GM12878 (cell line): ENCODE measurements at regions not wholly inside any gene's neighbourhood (a gene's known extent, or its start where the extent isn't known, plus 50 kb on each side); places are given as distances from the start of the nearest gene placed in this dataset.

Experiments
- ATAC-seq: fragments of 200-7000 bp; cut with Tn5 transposase; 3 replicates; pipeline ENCODE4 v1.9.1; 2020; ENCODE audit warnings: mild to moderate bottlenecking, moderate library complexity
- BruUV-seq: library from RNA; stranded (reverse); fragments of 400-500 nt; replicated peaks from 2 replicates; lab custom pipeline; 2021; lab: Mats Ljungman, UMichigan
- CTCF ChIA-PET: fragments of 300-600 bp; sonication (Branson Sonifier 250); formaldehyde crosslinking; extraction: SDS; loops from one replicate; lab custom pipeline; 2021; ENCODE audit warnings: inconsistent platforms; lab: Yijun Ruan, JAX
- POLR2A ChIA-PET: fragments of 350-600 bp; formaldehyde crosslinking; extraction: SDS; loops from one replicate; lab custom pipeline; 2021; ENCODE audit warnings: inconsistent platforms; lab: Charles Lee
- RAD21 ChIA-PET: fragments of 300-600 bp; sonication (Branson Sonifier 250); formaldehyde crosslinking; loops from one replicate; lab custom pipeline; 2023; ENCODE audit warnings: antibody characterized with exemption; ENCODE audit not compliant: unreplicated experiment; lab: Charles Lee
- SMC1A ChIA-PET: fragments of 300-600 bp; sonication (Branson Sonifier 250); formaldehyde crosslinking; loops from one replicate; lab custom pipeline; 2023; ENCODE audit not compliant: unreplicated experiment, uncharacterized antibody; lab: Charles Lee
- DNase-seq: peaks from one replicate; pipeline ENCODE4 v3.0.0-alpha.2; 2011; ENCODE audit warnings: low read depth, low spot score
- FAIRE-seq: peaks from 3 replicates; lab custom pipeline; 2011; peaks lifted over from hg19 to GRCh38; lab: Jason Lieb, UNC
- H2AFZ ChIP-seq: 2 replicates; pipeline ENCODE4 v1.6.0; 2011; ENCODE audit warnings: low read depth, low read length, control low read depth; ENCODE audit not compliant: control insufficient read depth
- H3K27ac ChIP-seq: 2 replicates; pipeline ENCODE4 v1.5.1; 2011; ENCODE audit warnings: control low read depth; ENCODE audit not compliant: control insufficient read depth, insufficient read depth
- H3K27me3 ChIP-seq, 2 experiments: replicated peaks in 1 of 2; 2 replicates each; pipeline versions ENCODE4 v1.6.0 to v1.6.1; 2011; ENCODE audit warnings: low read length in 1 of 2; ENCODE audit not compliant: control insufficient read depth in 2 of 2, insufficient read depth in 2 of 2
- H3K36me3 ChIP-seq, 2 experiments: 2 replicates each; pipeline ENCODE4 v1.5.1; 2011; ENCODE audit warnings: low read length in 1 of 2; ENCODE audit not compliant: control insufficient read depth in 2 of 2, insufficient read depth in 2 of 2
- H3K4me1 ChIP-seq: 2 replicates; pipeline ENCODE4 v1.6.1; 2011; ENCODE audit warnings: mild to moderate bottlenecking, low read length, moderate library complexity, mixed read lengths; ENCODE audit not compliant: control insufficient read depth, insufficient read depth
- H3K4me2 ChIP-seq: 2 replicates; pipeline ENCODE4 v1.6.0; 2011; ENCODE audit warnings: control low read depth; ENCODE audit not compliant: control insufficient read depth, insufficient read depth
- H3K4me3 ChIP-seq: fragments of 200-600 bp; sonication (generic); 2 replicates; pipeline ENCODE4 v1.5.1; 2016
- H3K79me2 ChIP-seq: 2 replicates; pipeline ENCODE4 v1.6.0; 2011; ENCODE audit warnings: low read length; ENCODE audit not compliant: control insufficient read depth, insufficient read depth
- H3K9ac ChIP-seq: 2 replicates; pipeline ENCODE4 v1.8.0; 2011; ENCODE audit warnings: low read length, control low read depth, mixed read lengths; ENCODE audit not compliant: control insufficient read depth, insufficient read depth
- H3K9me3 ChIP-seq: replicated peaks from 3 replicates; pipeline ENCODE4 v1.5.1; 2011; ENCODE audit warnings: mild to moderate bottlenecking, low read length; ENCODE audit not compliant: control insufficient read depth, insufficient read depth
- H4K20me1 ChIP-seq: 2 replicates; pipeline ENCODE4 v1.6.0; 2011; ENCODE audit not compliant: control insufficient read depth, insufficient read depth
- CHD2 ChIP-seq: IDR thresholded peaks from 2 replicates; pipeline ENCODE4 v1.6.1; 2011; ENCODE audit warnings: low read depth, low read length, improper control_type of control experiment, borderline replicate concordance
- FOS ChIP-seq: IDR thresholded peaks from 3 replicates; pipeline ENCODE4 v1.6.1; 2011; ENCODE audit warnings: borderline replicate concordance; ENCODE audit not compliant: insufficient read length; ENCODE audit errors: extremely low read depth
- HDAC6 ChIP-seq: fragments of 200-600 bp; sonication (generic); IDR thresholded peaks from one replicate; pipeline ENCODE4 v1.8.0; 2017; ENCODE audit warnings: antibody characterized with exemption; ENCODE audit not compliant: unreplicated experiment
- PAX5 ChIP-seq: IDR thresholded peaks from 2 replicates; pipeline ENCODE4 v1.6.1; 2011; ENCODE audit warnings: low read depth, low read length, borderline replicate concordance
- PRDM15 ChIP-seq: fragments of 450-650 bp; formaldehyde crosslinking; IDR thresholded peaks from 2 replicates; pipeline ENCODE4 v1.4.0; 2020; ENCODE audit warnings: mild to moderate bottlenecking, moderate library complexity
- TCF3 ChIP-seq: IDR thresholded peaks from 2 replicates; pipeline ENCODE4 v1.6.1; 2012; ENCODE audit warnings: low read depth, mild to moderate bottlenecking, low read length, borderline replicate concordance; ENCODE audit not compliant: insufficient read depth
- WRNIP1 ChIP-seq: IDR thresholded peaks from 2 replicates; pipeline ENCODE4 v1.6.1; 2011; ENCODE audit warnings: low read depth, low read length, improper control_type of control experiment, borderline replicate concordance
- ZBTB40 ChIP-seq: fragments of 450-650 bp; IDR thresholded peaks from 2 replicates; pipeline ENCODE4 v1.6.1; 2016; ENCODE audit warnings: mild to moderate bottlenecking, moderate library complexity, borderline replicate concordance
- WGBS: methylation state at CpG from one replicate; pipeline ENCODE4 v1.1.6; 2016; ENCODE audit warnings: low lambda C conversion rate; ENCODE audit not compliant: insufficient replicate concordance, insufficient coverage; ENCODE audit errors: missing lambda C conversion rate; 5-methylcytosine and 5-hydroxymethylcytosine counted together
- in situ Hi-C: fragments of 300-500 bp; cut with MboI; formaldehyde crosslinking; loops from 9 replicates; pipeline ENCODE4 v1.14.3; 2018; ENCODE audit warnings: mixed read lengths
- intact Hi-C: fragments of 100-400 bp; cut with micrococcal nuclease; formaldehyde crosslinking; loops from one replicate; pipeline ENCODE4 v1.14.2; 2022; ENCODE audit not compliant: unreplicated experiment
- TF ChIP-seq, protein P1 (sequence below): fragments of 450-650 bp; IDR thresholded peaks from 2 replicates; pipeline ENCODE4 v1.6.1; 2017; ENCODE audit warnings: mild to moderate bottlenecking, moderate library complexity

DNA sequence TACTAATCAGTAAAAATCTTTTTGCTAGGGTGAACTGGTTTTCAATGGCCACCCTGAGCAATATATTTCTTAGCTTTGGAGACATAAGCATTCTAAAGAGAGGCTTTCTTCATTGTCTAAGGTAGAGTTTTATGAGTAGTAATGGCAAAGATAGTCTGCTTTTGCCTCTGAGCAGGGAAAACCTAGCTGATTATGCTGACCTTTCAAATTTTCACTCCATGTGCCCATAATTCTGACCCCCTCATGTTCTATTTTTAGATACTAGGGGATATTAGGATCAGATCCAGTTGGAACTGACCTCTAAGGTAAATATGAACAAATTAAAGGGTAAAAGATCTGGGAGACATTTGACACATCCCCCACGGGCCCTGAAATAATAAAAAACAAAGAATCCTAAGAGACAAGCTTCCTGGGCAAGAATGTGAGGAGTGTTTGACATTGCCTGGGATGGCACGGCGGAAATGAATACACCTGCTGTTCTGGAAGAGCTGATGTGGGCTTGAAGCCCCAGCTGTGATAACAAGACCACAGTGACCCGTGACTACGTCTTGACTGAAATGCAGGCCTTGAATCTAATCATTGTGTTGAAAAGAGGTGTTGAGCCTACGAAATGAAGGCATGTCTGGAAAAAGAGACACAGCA, 392.1 kb upstream of the FRG1 start:
- H3K79me2 ChIP-seq, result no peaks in the 10 kb centered on the region
- H3K4me1 ChIP-seq, result no peaks in the 10 kb centered on the region
- no peak for DNase-seq
- in situ Hi-C loops (no loop called here), intact Hi-C loops (no loop called here)
- SMC1A ChIA-PET, result no interaction called here
- H3K9ac ChIP-seq, result no peak overlapping the region
- no TSS peak for BruUV-seq
- 8% methylated on average over 6 of the region's 6 CpGs for WGBS
- H4K20me1 ChIP-seq, result no peaks in the 10 kb centered on the region
- H3K4me3 ChIP-seq, result no peak overlapping the region
- no peak overlapping the region for H3K4me2 ChIP-seq
- no peaks in the 10 kb centered on the region for H3K27me3 ChIP-seq
- RAD21 ChIA-PET, result no interaction called here
- no peak overlapping the region for H2AFZ ChIP-seq
- CTCF ChIA-PET, result no interaction called here
- H3K36me3 ChIP-seq, result no peaks in the 10 kb centered on the region
- no peaks in the 10 kb centered on the region; the same call in 1 of the 3 replicates for H3K9me3 ChIP-seq
- FAIRE-seq, result no peak
- no peak for ATAC-seq
- H3K27ac ChIP-seq, result no peak overlapping the region
- POLR2A ChIA-PET, result no interaction called here
- TF ChIP-seq PRDM15 (CRISPR knock-in tag), result no peak
- TF ChIP-seq PAX5, result no peak
- TF ChIP-seq WRNIP1, result no peak
- TF ChIP-seq TCF3, result no peak
- no peak for TF ChIP-seq FOS
- TF ChIP-seq CHD2, result no peak
- no peak for TF ChIP-seq ZBTB40
- TF ChIP-seq, protein P1, sequence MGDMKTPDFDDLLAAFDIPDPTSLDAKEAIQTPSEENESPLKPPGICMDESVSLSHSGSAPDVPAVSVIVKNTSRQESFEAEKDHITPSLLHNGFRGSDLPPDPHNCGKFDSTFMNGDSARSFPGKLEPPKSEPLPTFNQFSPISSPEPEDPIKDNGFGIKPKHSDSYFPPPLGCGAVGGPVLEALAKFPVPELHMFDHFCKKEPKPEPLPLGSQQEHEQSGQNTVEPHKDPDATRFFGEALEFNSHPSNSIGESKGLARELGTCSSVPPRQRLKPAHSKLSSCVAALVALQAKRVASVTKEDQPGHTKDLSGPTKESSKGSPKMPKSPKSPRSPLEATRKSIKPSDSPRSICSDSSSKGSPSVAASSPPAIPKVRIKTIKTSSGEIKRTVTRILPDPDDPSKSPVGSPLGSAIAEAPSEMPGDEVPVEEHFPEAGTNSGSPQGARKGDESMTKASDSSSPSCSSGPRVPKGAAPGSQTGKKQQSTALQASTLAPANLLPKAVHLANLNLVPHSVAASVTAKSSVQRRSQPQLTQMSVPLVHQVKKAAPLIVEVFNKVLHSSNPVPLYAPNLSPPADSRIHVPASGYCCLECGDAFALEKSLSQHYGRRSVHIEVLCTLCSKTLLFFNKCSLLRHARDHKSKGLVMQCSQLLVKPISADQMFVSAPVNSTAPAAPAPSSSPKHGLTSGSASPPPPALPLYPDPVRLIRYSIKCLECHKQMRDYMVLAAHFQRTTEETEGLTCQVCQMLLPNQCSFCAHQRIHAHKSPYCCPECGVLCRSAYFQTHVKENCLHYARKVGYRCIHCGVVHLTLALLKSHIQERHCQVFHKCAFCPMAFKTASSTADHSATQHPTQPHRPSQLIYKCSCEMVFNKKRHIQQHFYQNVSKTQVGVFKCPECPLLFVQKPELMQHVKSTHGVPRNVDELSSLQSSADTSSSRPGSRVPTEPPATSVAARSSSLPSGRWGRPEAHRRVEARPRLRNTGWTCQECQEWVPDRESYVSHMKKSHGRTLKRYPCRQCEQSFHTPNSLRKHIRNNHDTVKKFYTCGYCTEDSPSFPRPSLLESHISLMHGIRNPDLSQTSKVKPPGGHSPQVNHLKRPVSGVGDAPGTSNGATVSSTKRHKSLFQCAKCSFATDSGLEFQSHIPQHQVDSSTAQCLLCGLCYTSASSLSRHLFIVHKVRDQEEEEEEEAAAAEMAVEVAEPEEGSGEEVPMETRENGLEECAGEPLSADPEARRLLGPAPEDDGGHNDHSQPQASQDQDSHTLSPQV, result no peak
- TF ChIP-seq HDAC6, result no peak
